ENCODE measurements at regions not wholly inside any gene's neighbourhood (a gene's known extent, or its start where the extent isn't known, plus 50 kb on each side); places are given as distances from the start of the nearest gene placed in this dataset.

DNA sequence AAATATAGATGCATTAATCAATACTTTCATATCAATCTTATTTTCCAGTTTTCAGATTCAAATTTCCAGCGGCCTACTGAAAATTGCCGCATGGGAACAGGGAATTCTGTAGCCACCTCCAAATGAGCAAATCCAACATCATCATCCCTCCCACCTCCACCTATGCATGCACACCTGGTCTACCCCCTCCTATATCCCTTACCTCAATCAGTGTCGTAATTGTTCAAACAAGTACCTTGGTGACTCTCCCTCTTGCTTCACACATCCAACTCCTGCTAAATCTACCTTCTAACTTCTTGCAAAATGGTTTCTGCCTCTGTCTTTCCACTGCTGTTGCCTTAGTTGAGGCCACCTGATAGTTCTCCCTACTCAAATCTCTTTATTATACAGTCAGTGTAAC, 160.1 kb downstream of the SOX9 start:
- peaks cover 80% of the 10 kb centered on the region for H3K27me3 ChIP-seq (ENCODE audit: insufficient read depth, low read depth, severe bottlenecking)
- H3K9me3 ChIP-seq (ENCODE audit: severe bottlenecking) = peaks cover 3% of the 10 kb centered on the region
- no peak overlapping the region for H3K4me3 ChIP-seq (ENCODE audit: low read depth, low read length)
- H3K27ac ChIP-seq = no peak overlapping the region
- DNase-seq = no peak
- no peaks in the 10 kb centered on the region for H3K36me3 ChIP-seq
- TF ChIP-seq, protein P1, sequence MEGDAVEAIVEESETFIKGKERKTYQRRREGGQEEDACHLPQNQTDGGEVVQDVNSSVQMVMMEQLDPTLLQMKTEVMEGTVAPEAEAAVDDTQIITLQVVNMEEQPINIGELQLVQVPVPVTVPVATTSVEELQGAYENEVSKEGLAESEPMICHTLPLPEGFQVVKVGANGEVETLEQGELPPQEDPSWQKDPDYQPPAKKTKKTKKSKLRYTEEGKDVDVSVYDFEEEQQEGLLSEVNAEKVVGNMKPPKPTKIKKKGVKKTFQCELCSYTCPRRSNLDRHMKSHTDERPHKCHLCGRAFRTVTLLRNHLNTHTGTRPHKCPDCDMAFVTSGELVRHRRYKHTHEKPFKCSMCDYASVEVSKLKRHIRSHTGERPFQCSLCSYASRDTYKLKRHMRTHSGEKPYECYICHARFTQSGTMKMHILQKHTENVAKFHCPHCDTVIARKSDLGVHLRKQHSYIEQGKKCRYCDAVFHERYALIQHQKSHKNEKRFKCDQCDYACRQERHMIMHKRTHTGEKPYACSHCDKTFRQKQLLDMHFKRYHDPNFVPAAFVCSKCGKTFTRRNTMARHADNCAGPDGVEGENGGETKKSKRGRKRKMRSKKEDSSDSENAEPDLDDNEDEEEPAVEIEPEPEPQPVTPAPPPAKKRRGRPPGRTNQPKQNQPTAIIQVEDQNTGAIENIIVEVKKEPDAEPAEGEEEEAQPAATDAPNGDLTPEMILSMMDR (IDR thresholded peaks at IDR 0.05; ENCODE audit: low read depth, low read length) = no peak

DNA sequence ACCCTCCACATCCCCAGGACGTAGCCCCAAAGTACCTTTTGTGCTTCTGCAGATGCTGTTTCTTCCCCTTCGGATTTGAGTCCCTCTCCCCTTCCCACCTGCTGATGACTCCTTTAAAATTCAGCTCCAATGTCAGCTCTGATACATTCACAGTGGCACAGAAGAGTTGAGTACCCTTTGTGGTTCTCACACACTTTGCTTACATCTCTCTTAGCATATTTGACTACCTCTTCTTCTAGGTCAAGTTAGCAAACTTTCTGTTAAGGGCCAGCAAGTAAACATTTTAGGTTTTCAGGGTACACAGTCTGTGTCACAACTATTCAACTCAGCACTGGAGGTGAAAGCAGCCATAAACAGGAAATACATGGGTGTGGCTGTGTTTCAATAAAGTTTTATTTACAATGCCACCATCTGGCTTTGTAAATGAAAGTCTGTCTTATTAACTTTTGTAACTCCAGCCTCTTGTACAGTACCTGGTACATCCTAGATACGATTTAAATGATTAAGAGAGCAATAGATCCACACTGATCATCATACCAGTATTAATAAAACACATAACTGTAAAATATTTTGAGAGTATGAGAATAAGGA, 161.7 kb downstream of the SOX9 start:
- no peak overlapping the region for H3K27ac ChIP-seq
- DNase-seq = no peak
- peaks cover 3% of the 10 kb centered on the region for H3K9me3 ChIP-seq (ENCODE audit: severe bottlenecking)
- H3K4me3 ChIP-seq (ENCODE audit: low read depth, low read length) = no peak overlapping the region
- no peaks in the 10 kb centered on the region for H3K36me3 ChIP-seq
- TF ChIP-seq, protein P1 (IDR thresholded peaks at IDR 0.05; ENCODE audit: low read depth, low read length) = no peak
- H3K27me3 ChIP-seq (ENCODE audit: insufficient read depth, low read depth, severe bottlenecking) = peaks cover 83% of the 10 kb centered on the region

- TF ChIP-seq, protein P1 (IDR thresholded peaks at IDR 0.05; ENCODE audit: low read depth, low read length) = no peak
- Histone ChIP-seq H3K36me3 (no peaks in the 10 kb centered on the region), H3K27me3 (ENCODE audit: insufficient read depth, low read depth, severe bottlenecking) (peaks cover 82% of the 10 kb centered on the region), H3K9me3 (ENCODE audit: severe bottlenecking) (peaks cover 3% of the 10 kb centered on the region), H3K4me3 (ENCODE audit: low read depth, low read length) (no peak overlapping the region), H3K27ac (no peak overlapping the region)
- DNase-seq = no peak
Measured at GRCh38 chr17:72284806-72285205, 164.0 kb downstream of the SOX9 start.

DNA sequence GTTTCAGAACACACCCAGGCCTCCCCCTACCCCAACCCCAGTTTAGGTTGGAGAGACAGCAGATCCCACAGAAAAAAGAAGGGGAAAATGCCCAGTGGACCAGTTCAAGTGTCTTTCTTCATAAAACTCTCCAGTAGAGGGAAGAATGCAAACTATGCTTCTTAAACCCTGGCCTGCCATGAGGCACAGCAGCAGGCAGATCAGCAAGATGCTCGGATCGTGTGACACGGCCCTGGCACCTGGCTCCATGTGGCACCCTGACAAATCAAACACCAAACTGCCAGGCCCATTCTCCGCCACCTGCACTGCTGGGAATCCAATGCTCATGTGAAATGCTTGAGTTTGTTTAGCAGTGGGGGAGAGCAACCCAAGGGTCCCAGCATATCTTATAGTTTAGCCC, 166.8 kb downstream of the SOX9 start:
- TF ChIP-seq, protein P1 (IDR thresholded peaks at IDR 0.05; ENCODE audit: low read depth, low read length) = no peak
- H3K36me3 ChIP-seq = no peaks in the 10 kb centered on the region
- DNase-seq = no peak

GRCh38 chr17:72294487-72294893, 173.7 kb downstream of the SOX9 start:
- Histone ChIP-seq H3K9me3 (ENCODE audit: severe bottlenecking) (no peaks in the 10 kb centered on the region), H3K36me3 (no peaks in the 10 kb centered on the region), H3K27me3 (ENCODE audit: insufficient read depth, low read depth, severe bottlenecking) (peaks cover 88% of the 10 kb centered on the region), H3K4me3 (ENCODE audit: low read depth, low read length) (no peak overlapping the region), H3K27ac (no peak overlapping the region)
- no peak for DNase-seq
- TF ChIP-seq, protein P1 (IDR thresholded peaks at IDR 0.05; ENCODE audit: low read depth, low read length) = no peak

More for the DNA sequence above, 166.8 kb downstream of the SOX9 start:
- H3K9me3 ChIP-seq (ENCODE audit: severe bottlenecking) = peaks cover 3% of the 10 kb centered on the region
- H3K4me3 ChIP-seq (ENCODE audit: low read depth, low read length) = no peak overlapping the region
- H3K27ac ChIP-seq = no peak overlapping the region
- H3K27me3 ChIP-seq (ENCODE audit: insufficient read depth, low read depth, severe bottlenecking) = peaks cover 89% of the 10 kb centered on the region

DNA sequence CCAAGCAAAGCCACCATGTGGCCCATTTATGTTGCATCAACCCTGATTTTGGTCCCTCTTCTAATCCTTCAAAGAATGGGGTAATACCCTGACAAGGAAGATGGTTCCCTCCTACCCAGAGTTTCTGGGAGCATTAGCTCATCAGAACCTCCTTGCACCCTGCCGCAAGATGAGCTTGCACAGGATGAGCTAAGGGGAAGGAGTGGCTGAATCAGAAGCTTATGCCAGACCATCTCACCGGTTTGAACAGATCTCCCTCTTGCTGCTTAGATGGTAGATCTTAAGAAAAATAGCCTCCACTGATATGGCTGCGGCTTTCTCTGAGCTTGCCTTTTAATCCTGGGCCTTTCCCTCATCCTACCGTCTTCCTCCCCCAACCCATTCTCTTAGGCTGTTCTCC, 175.1 kb downstream of the SOX9 start:
- Histone ChIP-seq H3K27me3 (ENCODE audit: insufficient read depth, low read depth, severe bottlenecking) (peaks cover 92% of the 10 kb centered on the region), H3K27ac (no peak overlapping the region), H3K4me3 (ENCODE audit: low read depth, low read length) (no peak overlapping the region), H3K36me3 (no peaks in the 10 kb centered on the region), H3K9me3 (ENCODE audit: severe bottlenecking) (no peaks in the 10 kb centered on the region)
- TF ChIP-seq, protein P1 (IDR thresholded peaks at IDR 0.05; ENCODE audit: low read depth, low read length) = no peak
- no peak for DNase-seq

Data from WERI-Rb-1 (cell line).